Caco-2 (cell line): ENCODE measurements at regions not wholly inside any gene's neighbourhood (a gene's known extent, or its start where the extent isn't known, plus 50 kb on each side); places are given as distances from the start of the nearest gene placed in this dataset.

Experiments used
- BruUV-seq: library from RNA; stranded (reverse); fragments of 400-500 nt; replicated peaks from 2 replicates; lab custom pipeline; 2021; lab: Mats Ljungman, UMichigan
- CTCF ChIA-PET: fragments of 300-600 bp; sonication (Branson Sonifier 250); formaldehyde crosslinking; loops from one replicate; lab custom pipeline; 2022; ENCODE audit warnings: antibody characterized with exemption; lab: Charles Lee
- POLR2A ChIA-PET: fragments of 300-600 bp; sonication (Branson Sonifier 250); formaldehyde crosslinking; loops from one replicate; lab custom pipeline; 2022; ENCODE audit warnings: antibody characterized with exemption; lab: Charles Lee
- DNase-seq, 2 experiments: peaks; one replicate each; pipeline versions ENCODE4 v3.0.0 to v3.0.0-alpha.2; 2020 to 2022
- H3K27me3 ChIP-seq: replicated peaks from 2 replicates; pipeline ENCODE4 v1.6.0; 2011; ENCODE audit warnings: low read length; ENCODE audit not compliant: control insufficient read depth, insufficient read depth
- H3K36me3 ChIP-seq: 2 replicates; pipeline ENCODE4 v1.5.1; 2011; ENCODE audit warnings: low read length; ENCODE audit not compliant: control insufficient read depth, insufficient read depth
- H3K4me1 ChIP-seq: fragments of 250-450 bp; sonication (Bioruptor Pico); 2 replicates; pipeline ENCODE4 v1.5.1; 2020; ENCODE audit warnings: mild to moderate bottlenecking
- H3K4me3 ChIP-seq: 2 replicates; pipeline ENCODE4 v1.5.1; 2011; ENCODE audit warnings: low read depth, mild to moderate bottlenecking, control low read depth, low read length
- H3K9me3 ChIP-seq: fragments of 250-450 bp; sonication (Bioruptor Pico); 2 replicates; pipeline ENCODE4 v1.5.1; 2020; ENCODE audit warnings: mild to moderate bottlenecking, moderate library complexity
- H3K27ac Mint-ChIP-seq: one replicate; pipeline ENCODE4 v1.8.0; 2022; ENCODE audit warnings: mixed read lengths; ENCODE audit not compliant: unreplicated experiment
- H3K27me3 Mint-ChIP-seq: one replicate; pipeline ENCODE4 v1.8.0; 2022; ENCODE audit warnings: mixed read lengths; ENCODE audit not compliant: insufficient read depth, unreplicated experiment
- H3K36me3 Mint-ChIP-seq: one replicate; pipeline ENCODE4 v1.8.0; 2022; ENCODE audit warnings: mild to moderate bottlenecking, mixed read lengths; ENCODE audit not compliant: insufficient read depth, unreplicated experiment
- H3K4me1 Mint-ChIP-seq: one replicate; pipeline ENCODE4 v1.8.0; 2022; ENCODE audit warnings: low read depth, mixed read lengths; ENCODE audit not compliant: unreplicated experiment
- H3K4me3 Mint-ChIP-seq: one replicate; pipeline ENCODE4 v1.8.0; 2022; ENCODE audit warnings: mild to moderate bottlenecking, moderate library complexity, mixed read lengths; ENCODE audit not compliant: unreplicated experiment
- H3K9me3 Mint-ChIP-seq: one replicate; pipeline ENCODE4 v1.8.0; 2022; ENCODE audit warnings: mixed read lengths; ENCODE audit not compliant: unreplicated experiment
- intact Hi-C: fragments of 100-400 bp; cut with micrococcal nuclease; formaldehyde crosslinking; loops from one replicate; pipeline ENCODE4 v1.10.0; 2022; ENCODE audit not compliant: unreplicated experiment
- TF ChIP-seq, protein P1 (sequence below), 2 experiments: fragments of 200-600 bp in 1 of 2; IDR thresholded peaks; 1 replicate in 1 of 2; 2 replicates in 1 of 2; pipeline versions ENCODE4 v1.5.1 to v1.8.0; 2011 to 2022; ENCODE audit warnings: antibody characterized with exemption in 1 of 2, control low read depth in 1 of 2, inconsistent platforms in 1 of 2, low read depth in 1 of 2, low read length in 1 of 2, mild to moderate bottlenecking in 1 of 2, moderate library complexity in 1 of 2; ENCODE audit not compliant: insufficient read depth in 1 of 2, severe bottlenecking in 1 of 2, unreplicated experiment in 1 of 2

GRCh38 chr3:106611116-106611515 lies 742.3 kb upstream of the CBLB start:
- ChIA-PET POLR2A (no interaction called here), CTCF (no interaction called here)
- H3K27ac Mint-ChIP-seq = no peak overlapping the region
- no peak overlapping the region for H3K4me3 Mint-ChIP-seq
- no peaks in the 10 kb centered on the region for H3K27me3 Mint-ChIP-seq
- H3K9me3 ChIP-seq = no peaks in the 10 kb centered on the region
- DNase-seq = no peak
- no peaks in the 10 kb centered on the region for H3K4me1 ChIP-seq
- no peaks in the 10 kb centered on the region for H3K36me3 Mint-ChIP-seq
- no peaks in the 10 kb centered on the region for H3K4me1 Mint-ChIP-seq
- H3K9me3 Mint-ChIP-seq = peaks cover 14% of the 10 kb centered on the region
- no TSS peak for BruUV-seq
- H3K36me3 ChIP-seq = no peaks in the 10 kb centered on the region
- intact Hi-C loops = no loop called here
- H3K4me3 ChIP-seq = no peak overlapping the region
- H3K27me3 ChIP-seq = no peaks in the 10 kb centered on the region
- TF ChIP-seq, protein P1, sequence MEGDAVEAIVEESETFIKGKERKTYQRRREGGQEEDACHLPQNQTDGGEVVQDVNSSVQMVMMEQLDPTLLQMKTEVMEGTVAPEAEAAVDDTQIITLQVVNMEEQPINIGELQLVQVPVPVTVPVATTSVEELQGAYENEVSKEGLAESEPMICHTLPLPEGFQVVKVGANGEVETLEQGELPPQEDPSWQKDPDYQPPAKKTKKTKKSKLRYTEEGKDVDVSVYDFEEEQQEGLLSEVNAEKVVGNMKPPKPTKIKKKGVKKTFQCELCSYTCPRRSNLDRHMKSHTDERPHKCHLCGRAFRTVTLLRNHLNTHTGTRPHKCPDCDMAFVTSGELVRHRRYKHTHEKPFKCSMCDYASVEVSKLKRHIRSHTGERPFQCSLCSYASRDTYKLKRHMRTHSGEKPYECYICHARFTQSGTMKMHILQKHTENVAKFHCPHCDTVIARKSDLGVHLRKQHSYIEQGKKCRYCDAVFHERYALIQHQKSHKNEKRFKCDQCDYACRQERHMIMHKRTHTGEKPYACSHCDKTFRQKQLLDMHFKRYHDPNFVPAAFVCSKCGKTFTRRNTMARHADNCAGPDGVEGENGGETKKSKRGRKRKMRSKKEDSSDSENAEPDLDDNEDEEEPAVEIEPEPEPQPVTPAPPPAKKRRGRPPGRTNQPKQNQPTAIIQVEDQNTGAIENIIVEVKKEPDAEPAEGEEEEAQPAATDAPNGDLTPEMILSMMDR (IDR thresholded peaks at IDR 0.05; ENCODE audit: insufficient read depth in 1 of 2, low read depth in 1 of 2, low read length in 1 of 2, severe bottlenecking in 1 of 2, unreplicated experiment in 1 of 2) = no peak

DNA sequence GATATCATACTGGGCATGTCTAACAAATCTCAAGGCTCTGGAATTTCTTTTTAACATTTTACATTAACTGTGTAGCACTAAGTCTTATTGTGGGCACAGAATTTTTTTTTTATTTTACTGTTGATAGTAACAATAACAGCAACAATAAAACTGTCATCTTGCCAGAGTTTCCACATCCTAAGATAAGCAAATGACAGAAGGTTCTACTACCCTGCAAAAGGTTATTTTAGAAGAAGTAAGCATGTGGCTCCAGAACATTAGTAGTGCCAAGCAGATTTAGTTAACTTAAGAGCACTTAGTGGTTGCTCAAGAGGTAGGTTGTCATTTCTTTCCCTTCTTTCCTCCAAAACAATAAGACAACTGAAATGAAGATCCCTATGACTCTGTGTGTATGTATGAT lies 743.0 kb upstream of the CBLB start:
- Histone ChIP-seq H3K9me3 (no peaks in the 10 kb centered on the region), H3K4me3 (no peak overlapping the region), H3K36me3 (no peaks in the 10 kb centered on the region), H3K27me3 (no peaks in the 10 kb centered on the region), H3K4me1 (no peaks in the 10 kb centered on the region)
- H3K36me3 Mint-ChIP-seq = no peaks in the 10 kb centered on the region
- no peak overlapping the region for H3K27ac Mint-ChIP-seq
- H3K9me3 Mint-ChIP-seq = peaks cover 14% of the 10 kb centered on the region
- CTCF ChIA-PET = no interaction called here
- intact Hi-C loops = no loop called here
- no peak overlapping the region for H3K4me3 Mint-ChIP-seq
- no peaks in the 10 kb centered on the region for H3K4me1 Mint-ChIP-seq
- no TSS peak for BruUV-seq
- no peak for DNase-seq
- TF ChIP-seq, protein P1 (IDR thresholded peaks at IDR 0.05; ENCODE audit: insufficient read depth in 1 of 2, low read depth in 1 of 2, low read length in 1 of 2, severe bottlenecking in 1 of 2, unreplicated experiment in 1 of 2) = no peak
- H3K27me3 Mint-ChIP-seq = no peaks in the 10 kb centered on the region
- POLR2A ChIA-PET = no interaction called here

DNA sequence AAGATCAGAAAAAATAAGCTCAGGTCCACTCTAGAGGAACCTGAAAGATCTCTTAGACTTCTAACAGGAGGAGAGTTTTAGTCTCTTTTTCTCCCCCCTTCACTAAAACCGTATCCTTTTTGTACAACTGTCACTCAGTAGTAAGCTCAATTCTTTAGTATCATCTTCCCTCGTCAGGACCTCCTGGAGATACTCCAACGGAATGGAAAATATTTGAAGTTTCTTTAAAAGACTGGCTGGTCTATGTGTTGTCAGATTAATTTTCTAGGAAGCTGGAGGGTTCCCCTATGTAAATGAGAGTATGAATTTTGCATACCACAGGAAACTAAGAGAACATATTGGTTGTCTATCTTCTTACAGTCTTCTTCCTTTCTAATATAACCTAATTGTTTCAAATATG lies 747.7 kb upstream of the CBLB start:
- no TSS peak for BruUV-seq
- Mint-ChIP-seq H3K27ac (no peak overlapping the region), H3K27me3 (no peaks in the 10 kb centered on the region), H3K4me1 (no peaks in the 10 kb centered on the region), H3K4me3 (no peak overlapping the region), H3K36me3 (no peaks in the 10 kb centered on the region), H3K9me3 (peaks cover 14% of the 10 kb centered on the region)
- intact Hi-C loops = no loop called here
- H3K27me3 ChIP-seq = no peaks in the 10 kb centered on the region
- no peaks in the 10 kb centered on the region for H3K9me3 ChIP-seq
- TF ChIP-seq, protein P1 (IDR thresholded peaks at IDR 0.05; ENCODE audit: insufficient read depth in 1 of 2, low read depth in 1 of 2, low read length in 1 of 2, severe bottlenecking in 1 of 2, unreplicated experiment in 1 of 2) = no peak
- H3K4me1 ChIP-seq = no peaks in the 10 kb centered on the region
- no peak for DNase-seq
- POLR2A ChIA-PET = no interaction called here
- CTCF ChIA-PET = no interaction called here
- H3K4me3 ChIP-seq = no peak overlapping the region
- no peaks in the 10 kb centered on the region for H3K36me3 ChIP-seq
